ENCODE measurements at regions not wholly inside any gene's neighbourhood (a gene's known extent, or its start where the extent isn't known, plus 50 kb on each side); places are given as distances from the start of the nearest gene placed in this dataset.

GRCh38 chr10:4635388-4635787, 190.6 kb upstream of the AKR1E2 start:
- POLR2A ChIA-PET, result interaction anchor here (0.6 kb wide), 1 partner anchor 47 kb away, joined by 6 read pairs; no protein-coding TSS in a partner anchor
- CTCF ChIA-PET, result interaction anchor here (0.7 to 1.8 kb wide), 3 partner anchors 21 to 1461 kb away, joined by 3 to 6 read pairs (median 6); no protein-coding TSS in a partner anchor
- H3K9me3 ChIP-seq (ENCODE audit: control insufficient read depth, insufficient read depth, low read depth, low read length), result no peaks in the 10 kb centered on the region

GRCh38 chr10:4633776-4634175, 192.2 kb upstream of the AKR1E2 start:
- ChIA-PET CTCF (interaction anchor here (0.6 kb wide), 1 partner anchor 244 kb away, joined by 4 read pairs; no protein-coding TSS in a partner anchor), POLR2A (no interaction called here)
- H3K4me1 ChIP-seq (ENCODE audit: control insufficient read depth, insufficient read depth, low read length), result no peaks in the 10 kb centered on the region
- no peaks in the 10 kb centered on the region for H3K36me3 ChIP-seq (ENCODE audit: control insufficient read depth in 2 of 2, insufficient read depth in 1 of 2, low read length in 2 of 2)
- no peaks in the 10 kb centered on the region for H3K9me3 ChIP-seq (ENCODE audit: control insufficient read depth, insufficient read depth, low read depth, low read length)
- H3K27ac ChIP-seq (ENCODE audit: extremely low read depth, low read depth, low read length), result no peak overlapping the region
- no peak overlapping the region for H3K4me3 ChIP-seq (ENCODE audit: low read depth, low read length)
- no peak for TF ChIP-seq ZNF521 (tag by site-specific recombination; IDR thresholded peaks at IDR 0.05)
- no peak for TF ChIP-seq ZNF624 (tag by site-specific recombination; IDR thresholded peaks at IDR 0.05)
- TF ChIP-seq, protein P1, sequence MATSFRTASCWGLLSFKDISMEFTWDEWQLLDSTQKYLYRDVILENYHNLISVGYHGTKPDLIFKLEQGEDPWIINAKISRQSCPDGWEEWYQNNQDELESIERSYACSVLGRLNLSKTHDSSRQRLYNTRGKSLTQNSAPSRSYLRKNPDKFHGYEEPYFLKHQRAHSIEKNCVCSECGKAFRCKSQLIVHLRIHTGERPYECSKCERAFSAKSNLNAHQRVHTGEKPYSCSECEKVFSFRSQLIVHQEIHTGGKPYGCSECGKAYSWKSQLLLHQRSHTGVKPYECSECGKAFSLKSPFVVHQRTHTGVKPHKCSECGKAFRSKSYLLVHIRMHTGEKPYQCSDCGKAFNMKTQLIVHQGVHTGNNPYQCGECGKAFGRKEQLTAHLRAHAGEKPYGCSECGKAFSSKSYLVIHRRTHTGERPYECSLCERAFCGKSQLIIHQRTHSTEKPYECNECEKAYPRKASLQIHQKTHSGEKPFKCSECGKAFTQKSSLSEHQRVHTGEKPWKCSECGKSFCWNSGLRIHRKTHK (tag by site-specific recombination; IDR thresholded peaks at IDR 0.05), result no peak
- no peak for TF ChIP-seq ZNF548 (tag by site-specific recombination; IDR thresholded peaks at IDR 0.05)
- no peak for TF ChIP-seq BCL6B (tag by site-specific recombination; IDR thresholded peaks at IDR 0.05)
- no peak for TF ChIP-seq ZNF701 (tag by site-specific recombination; IDR thresholded peaks at IDR 0.05)
- no peak for TF ChIP-seq ZNF623 (tag by site-specific recombination; IDR thresholded peaks at IDR 0.05)
- no peak for TF ChIP-seq PRDM10 (tag by site-specific recombination; IDR thresholded peaks at IDR 0.05)
- TF ChIP-seq SCRT2 (tag by site-specific recombination; IDR thresholded peaks at IDR 0.05), result no peak
- TF ChIP-seq WT1 (tag by site-specific recombination; IDR thresholded peaks at IDR 0.05), result no peak
- no peak for TF ChIP-seq ZNF148 (tag by site-specific recombination; IDR thresholded peaks at IDR 0.05; ENCODE audit: borderline replicate concordance)
- TF ChIP-seq ZBTB48 (tag by site-specific recombination; IDR thresholded peaks at IDR 0.05), result no peak

More at GRCh38 chr10:4635388-4635787, 190.6 kb upstream of the AKR1E2 start:
- no peak overlapping the region for H3K4me3 ChIP-seq (ENCODE audit: low read depth, low read length)
- no peaks in the 10 kb centered on the region for H3K36me3 ChIP-seq (ENCODE audit: control insufficient read depth in 2 of 2, insufficient read depth in 1 of 2, low read length in 2 of 2)
- no peaks in the 10 kb centered on the region for H3K4me1 ChIP-seq (ENCODE audit: control insufficient read depth, insufficient read depth, low read length)
- no peak overlapping the region for H3K27ac ChIP-seq (ENCODE audit: extremely low read depth, low read depth, low read length)
- no peak for TF ChIP-seq ZNF514 (tag by site-specific recombination; IDR thresholded peaks at IDR 0.05)
- TF ChIP-seq IKZF3 (tag by site-specific recombination; IDR thresholded peaks at IDR 0.05), result no peak
- TF ChIP-seq KLF7 (tag by site-specific recombination; IDR thresholded peaks at IDR 0.05; ENCODE audit: borderline replicate concordance), result no peak
- TF ChIP-seq ZNF701 (tag by site-specific recombination; IDR thresholded peaks at IDR 0.05), result no peak
- no peak for TF ChIP-seq ZNF23 (tag by site-specific recombination; IDR thresholded peaks at IDR 0.05; ENCODE audit: borderline replicate concordance)
- TF ChIP-seq ZNF692 (tag by site-specific recombination; IDR thresholded peaks at IDR 0.05), result no peak
- TF ChIP-seq ZBTB49 (tag by site-specific recombination; IDR thresholded peaks at IDR 0.05; ENCODE audit: low read depth), result no peak
- no peak for TF ChIP-seq ZNF510 (tag by site-specific recombination; IDR thresholded peaks at IDR 0.05; ENCODE audit: insufficient replicate concordance)
- TF ChIP-seq ZNF629 (tag by site-specific recombination; IDR thresholded peaks at IDR 0.05), result no peak
- no peak for TF ChIP-seq GLIS1 (tag by site-specific recombination; IDR thresholded peaks at IDR 0.05)
- no peak for TF ChIP-seq ZNF138 (tag by site-specific recombination; IDR thresholded peaks at IDR 0.05; ENCODE audit: borderline replicate concordance)
- no peak for TF ChIP-seq BCL11B (tag by site-specific recombination; IDR thresholded peaks at IDR 0.05; ENCODE audit: low read depth)
